Kidney glomerular epithelial cell (primary cell): ENCODE measurements at regions not wholly inside any gene's neighbourhood (a gene's known extent, or its start where the extent isn't known, plus 50 kb on each side); places are given as distances from the start of the nearest gene placed in this dataset.
"Not testable (repeated sequence)": the region's sequence is repeated elsewhere in the genome, so short reads cannot be mapped to it uniquely, and the experiment has no call there.

Experiments used
- DNase-seq: peaks from one replicate; lab custom pipeline; 2025; lab: John Stamatoyannopoulos, UW

DNA sequence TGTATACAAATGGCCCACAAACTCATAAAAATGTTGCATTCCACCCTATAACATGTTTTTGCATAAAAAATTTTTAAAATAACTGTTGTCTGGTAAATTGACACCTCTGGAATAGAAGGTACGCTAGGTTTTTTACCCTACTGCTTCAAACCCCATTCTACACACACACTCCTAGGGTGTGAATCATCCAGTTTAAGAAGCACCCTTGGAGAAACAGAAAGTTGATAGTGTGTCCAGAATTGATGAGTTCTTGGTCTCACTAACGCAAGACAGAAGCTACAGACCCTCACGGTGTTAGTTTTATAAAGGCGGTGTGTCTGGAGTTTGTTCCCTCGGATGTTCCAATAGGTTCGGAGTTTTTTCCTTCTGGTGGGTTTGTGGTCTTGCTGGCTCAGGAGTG, 158.5 kb downstream of the KLRB1 start:
- no peak for DNase-seq

- DNase-seq, result not testable (repeated sequence)
Observed at GRCh38 chr12:9448648-9449047, 159.1 kb downstream of the KLRB1 start.

GRCh38 chr12:9447791-9448614, 159.7 kb downstream of the KLRB1 start:
- peak; percentile 64 for DNase-seq

- not testable (repeated sequence) for DNase-seq
Observed at GRCh38 chr12:9446883-9447761, 160.6 kb downstream of the KLRB1 start.

- DNase-seq, result not testable (repeated sequence)
Observed at GRCh38 chr12:9440428-9440827, 167.3 kb downstream of the KLRB1 start.

GRCh38 chr12:9435682-9436081, 172.0 kb downstream of the KLRB1 start:
- DNase-seq, result not testable (repeated sequence)

DNA sequence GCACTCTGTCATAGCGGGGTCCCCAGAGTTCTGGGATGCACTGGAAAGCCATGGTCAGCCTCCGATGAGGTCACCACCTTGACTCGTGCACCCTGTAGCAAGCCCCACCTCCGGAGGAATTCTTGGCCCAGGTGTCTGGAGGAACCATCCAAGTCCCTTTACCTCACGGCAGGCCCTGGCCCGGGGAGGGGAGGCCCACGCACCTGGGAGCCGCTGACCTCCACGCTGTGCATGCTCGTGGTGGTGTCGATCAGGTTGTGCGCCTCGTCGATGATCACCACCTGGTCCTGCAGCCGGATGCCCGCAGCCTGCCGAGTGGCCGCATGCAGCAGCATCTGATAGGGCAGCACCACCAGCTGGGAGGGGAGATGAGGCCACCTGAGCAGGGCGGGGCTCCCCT, 177.3 kb downstream of the KLRB1 start:
- DNase-seq, result not testable (repeated sequence)

DNA sequence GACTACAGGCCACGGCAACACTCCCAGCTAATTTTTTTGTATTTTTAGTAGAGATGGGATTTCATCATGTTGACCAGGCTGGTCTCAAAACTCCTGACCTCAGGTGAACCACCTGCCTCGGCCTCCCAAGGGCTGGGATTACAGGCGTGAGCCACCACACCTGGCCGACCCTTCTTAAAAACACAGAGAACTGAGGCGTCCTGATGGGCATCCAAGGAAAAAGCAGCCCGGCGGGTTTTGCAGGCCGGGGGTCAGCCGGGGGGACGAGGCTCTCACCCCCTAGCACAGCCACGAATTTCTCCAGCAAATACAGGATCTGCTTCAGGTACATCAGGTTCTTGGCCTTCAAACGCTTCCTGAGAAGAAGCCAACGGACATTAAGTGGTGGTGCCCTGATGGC, 178.9 kb downstream of the KLRB1 start:
- not testable (repeated sequence) for DNase-seq

DNA sequence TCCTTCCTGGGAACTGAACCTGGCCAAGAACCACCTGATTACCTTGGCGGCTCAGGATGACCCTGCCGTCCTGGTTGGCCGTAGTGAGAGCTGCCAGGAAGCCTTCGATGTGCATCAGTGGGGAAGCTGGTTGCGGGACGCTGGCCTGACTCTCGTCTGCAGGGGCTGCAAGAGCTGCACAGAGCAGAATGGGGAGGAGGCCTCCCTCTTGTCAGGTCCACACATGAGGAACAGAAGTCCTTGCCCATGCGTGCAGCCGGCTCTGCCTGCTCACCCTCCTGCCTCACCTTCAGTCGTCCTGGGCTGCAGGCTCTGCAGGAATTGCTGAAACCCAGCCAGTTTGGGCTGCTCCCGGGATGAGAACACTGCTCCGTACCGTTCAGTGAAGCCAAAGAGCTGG, 182.3 kb downstream of the KLRB1 start:
- not testable (repeated sequence) for DNase-seq

DNA sequence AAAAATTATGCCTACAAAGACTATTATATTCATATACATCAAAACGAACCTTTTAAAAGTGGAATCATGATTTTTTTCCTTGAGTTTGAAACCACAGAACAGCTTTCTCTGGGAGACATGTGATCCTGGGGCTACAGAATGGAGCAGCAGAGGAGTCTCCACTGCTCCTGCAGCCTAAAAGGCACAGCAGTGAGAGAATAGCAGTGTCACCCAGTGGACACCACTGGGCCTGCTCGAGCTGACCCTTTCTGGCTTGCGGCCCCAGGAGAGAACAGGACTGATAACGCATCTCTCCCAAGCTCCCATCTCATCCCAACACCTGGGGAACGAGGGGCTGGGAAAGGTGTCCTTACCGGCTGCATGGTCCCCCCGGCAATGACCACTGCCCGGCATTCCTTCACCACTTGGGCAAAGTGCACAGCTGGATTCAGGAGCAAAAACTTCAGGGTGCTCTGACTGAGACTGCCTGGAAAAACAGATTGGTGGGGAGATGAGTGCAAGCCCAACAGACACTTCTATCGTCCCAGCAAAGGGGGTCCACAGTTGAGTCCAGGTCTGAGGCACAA, 183.5 kb downstream of the KLRB1 start:
- not testable (repeated sequence) for DNase-seq

DNA sequence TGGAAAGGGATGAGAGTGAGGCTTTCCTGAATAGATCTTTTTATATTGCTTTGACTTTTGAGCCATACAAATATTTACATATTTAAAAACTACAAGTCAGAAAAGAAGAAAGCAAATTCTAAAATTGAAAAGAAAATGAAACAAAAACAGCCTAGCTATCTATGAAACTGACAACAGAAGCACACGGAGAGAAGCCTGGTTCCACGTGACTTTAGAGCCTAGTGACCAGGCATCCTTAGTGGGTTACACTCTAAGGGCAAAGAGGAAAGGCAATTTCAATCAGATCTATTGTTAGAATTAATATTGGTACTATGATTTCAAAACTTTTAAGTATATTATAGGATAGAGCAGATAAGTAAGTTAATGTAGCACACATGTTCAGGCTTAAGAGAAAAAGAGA, 185.0 kb downstream of the KLRB1 start:
- DNase-seq, result not testable (repeated sequence)

DNA sequence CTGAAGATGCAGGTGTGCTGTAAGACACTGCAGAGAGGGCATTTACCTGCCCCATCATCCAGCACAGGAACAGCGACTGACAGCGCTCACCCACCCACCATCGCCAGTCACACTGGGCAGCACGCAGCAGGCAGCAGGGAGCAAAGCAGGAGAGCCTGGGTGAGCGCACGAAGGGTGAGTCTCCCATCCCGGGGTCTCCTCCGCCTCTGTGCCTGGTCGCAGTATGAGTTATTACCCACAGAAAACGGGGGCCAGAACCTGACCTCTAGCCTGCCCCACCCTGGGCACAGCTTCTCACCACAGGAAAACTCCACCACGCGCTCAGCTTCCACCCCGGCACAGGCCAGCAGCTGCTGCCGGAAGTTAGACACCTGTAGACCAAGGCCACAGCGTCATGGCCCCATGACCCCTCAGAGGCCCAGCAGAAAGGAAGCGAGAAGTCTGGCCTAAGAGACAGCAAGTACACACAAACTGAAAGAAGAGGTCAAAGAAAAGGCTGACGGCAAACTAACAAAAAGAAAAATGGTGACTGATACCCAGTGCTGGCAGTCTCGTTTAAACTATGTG, 186.1 kb downstream of the KLRB1 start:
- not testable (repeated sequence) for DNase-seq

DNA sequence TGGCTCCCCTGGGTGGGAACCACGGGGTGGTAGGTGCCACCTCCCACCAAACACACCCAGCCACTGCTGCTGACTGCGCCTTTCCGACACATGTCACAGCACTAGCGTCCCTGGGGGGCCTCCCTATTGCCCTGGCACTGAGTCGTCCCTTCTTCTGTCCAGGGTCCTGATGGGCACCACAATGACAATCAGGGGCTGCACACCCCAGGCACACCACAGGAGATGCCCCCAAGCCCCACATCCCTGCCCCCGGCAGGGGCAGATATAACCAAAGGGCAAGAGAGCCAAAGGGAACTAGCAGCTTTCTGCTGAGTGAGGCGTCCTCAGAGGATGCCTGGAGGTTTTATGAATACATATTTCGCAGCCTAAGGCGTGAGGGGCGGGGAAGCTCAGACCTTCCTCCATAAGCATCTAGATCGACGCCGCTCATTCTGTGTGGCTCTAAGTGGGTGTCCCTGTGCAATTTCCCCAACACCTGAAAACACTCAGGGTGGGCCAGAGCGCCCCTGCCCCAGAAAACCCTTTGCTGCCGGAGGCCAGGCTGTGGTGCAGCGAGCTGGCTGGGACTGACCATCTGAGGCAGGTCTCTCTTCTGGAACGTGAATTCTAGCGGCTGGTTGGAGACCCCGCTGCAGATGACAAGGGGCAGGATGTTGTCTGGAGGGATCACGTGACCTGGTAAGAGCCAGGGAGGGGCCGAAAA, 186.7 kb downstream of the KLRB1 start:
- DNase-seq, result not testable (repeated sequence)

- DNase-seq, result not testable (repeated sequence)
Observed at GRCh38 chr12:9418669-9419041, 189.1 kb downstream of the KLRB1 start.

DNA sequence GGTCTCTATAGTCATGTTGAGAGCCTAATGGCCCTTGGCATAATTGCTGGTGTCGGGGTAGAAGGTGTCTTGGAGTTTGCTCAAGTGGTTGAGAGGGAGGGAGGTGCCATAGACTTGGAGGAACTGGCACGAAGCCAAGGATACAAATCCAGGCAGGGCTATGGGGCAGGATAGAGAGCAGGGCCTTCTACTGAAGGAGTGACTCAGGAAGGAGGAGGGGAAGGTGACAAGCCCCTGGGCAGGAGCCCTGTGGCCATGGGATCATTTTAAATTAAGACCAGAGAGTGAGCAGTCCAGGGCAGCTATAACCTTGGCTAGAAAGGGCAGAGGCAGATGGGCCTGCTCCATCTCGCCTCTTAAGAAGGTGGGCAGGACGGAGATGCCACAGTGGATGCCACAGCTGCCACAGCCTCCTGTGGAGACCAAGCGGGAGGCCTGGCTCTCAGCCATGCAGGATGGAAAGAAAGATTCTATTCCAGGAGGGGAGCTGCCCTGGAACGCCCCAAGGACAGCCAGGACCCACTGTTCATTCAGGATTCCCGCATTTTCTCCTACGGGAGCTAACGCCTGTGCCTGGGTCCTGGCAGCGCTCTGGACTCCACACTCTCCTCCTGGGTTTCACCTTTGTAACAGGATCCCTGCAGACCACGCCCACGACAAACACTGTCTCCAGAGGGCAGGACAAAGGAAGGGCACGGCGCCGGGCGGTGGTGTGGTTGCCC, 189.6 kb downstream of the KLRB1 start:
- DNase-seq, result not testable (repeated sequence)

DNA sequence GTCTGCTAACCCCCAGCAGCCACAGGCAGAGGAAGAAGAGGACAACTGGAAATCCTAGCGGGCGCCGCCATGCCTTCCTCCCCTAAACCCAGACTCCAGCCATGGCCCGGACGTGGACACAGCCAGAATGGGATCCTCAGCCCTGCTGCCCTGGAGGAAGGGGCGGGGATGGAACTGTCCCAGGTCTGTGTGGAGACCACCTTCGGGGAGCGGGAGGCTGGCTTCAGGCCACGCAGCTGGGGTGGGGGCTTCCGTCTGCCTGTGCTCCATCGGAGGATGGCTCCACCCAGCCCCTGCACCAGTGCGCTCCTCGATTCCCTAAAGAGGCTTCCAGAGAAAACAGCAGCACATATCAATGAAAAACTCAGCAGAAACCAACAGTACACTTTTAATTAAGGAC, 190.4 kb downstream of the KLRB1 start:
- not testable (repeated sequence) for DNase-seq

DNA sequence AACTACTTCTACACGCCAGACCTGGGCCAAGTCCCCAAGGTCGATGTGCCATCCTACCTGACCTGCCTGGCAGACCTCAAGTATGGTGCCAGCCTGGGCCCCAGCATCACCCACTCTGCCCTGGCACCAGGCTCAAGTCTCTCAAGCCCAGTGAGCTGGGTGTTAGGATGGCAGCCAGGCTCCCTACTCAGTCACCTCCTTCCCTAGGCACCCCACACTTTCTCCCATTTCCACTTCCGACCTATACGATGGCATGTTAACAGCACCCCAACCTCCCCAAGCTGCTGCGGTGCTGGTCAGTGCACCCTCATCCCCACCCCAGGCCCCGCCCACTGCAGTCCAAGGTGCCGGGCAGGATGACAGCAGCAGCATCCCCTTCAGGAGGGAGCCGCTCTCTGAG, 191.4 kb downstream of the KLRB1 start:
- not testable (repeated sequence) for DNase-seq

DNA sequence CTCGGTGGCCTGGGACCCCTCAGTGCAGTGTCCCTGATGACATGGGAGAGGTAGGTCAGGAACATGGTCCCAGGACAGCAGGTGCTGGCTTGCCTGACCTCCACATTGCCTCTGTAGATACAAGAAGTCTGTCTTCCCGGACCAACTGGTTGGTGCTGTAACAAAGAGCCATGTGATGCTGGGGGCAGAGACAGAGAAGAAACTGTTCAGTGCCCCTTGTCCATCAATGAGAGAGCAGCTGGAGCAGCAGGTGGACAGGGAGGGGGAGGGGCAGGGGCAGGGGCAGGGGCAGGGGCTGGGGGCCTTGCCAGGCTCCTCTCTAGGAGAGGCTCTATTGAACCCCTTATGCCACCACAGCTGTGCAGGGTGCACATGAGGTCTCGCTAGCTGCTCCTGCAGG, 191.8 kb downstream of the KLRB1 start:
- DNase-seq, result not testable (repeated sequence)

DNA sequence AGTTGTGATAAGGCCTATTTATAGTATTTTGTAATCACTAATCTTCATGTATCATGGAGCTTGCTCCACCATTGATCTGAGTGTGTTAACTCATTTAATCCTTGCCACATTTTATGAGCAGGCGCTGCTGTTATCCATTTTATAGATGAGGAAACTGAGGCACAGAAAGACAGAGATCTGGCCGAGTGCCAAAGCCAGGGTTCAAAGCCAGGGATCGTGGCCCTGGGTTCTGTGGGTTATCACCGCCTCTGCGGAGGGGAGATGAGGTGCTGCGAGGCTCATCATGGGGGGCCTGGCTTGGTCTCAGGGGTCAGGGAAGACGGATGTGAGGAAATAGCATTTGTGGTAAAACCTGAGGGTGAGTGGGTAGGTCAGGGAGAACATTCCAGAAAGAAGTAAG, 193.9 kb downstream of the KLRB1 start:
- not testable (repeated sequence) for DNase-seq

DNA sequence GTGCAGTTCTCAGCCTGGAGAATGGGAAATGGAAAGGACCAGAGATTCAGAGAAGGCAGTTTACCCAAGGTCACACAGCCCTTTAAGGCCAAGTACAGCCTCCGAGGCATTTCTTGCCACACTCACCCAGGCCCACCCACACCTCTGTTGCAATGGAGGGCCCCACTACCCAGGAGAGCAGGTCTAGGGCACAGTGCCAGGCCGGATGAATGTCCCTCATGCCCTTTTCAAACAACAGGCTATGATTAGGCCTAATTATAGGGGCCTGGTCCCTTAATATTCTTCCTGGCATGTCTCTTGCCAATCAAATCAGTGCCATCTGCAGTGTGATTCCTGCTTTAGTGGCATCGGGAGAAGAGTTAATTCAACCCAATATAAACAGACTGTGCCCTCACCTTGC, 195.3 kb downstream of the KLRB1 start:
- DNase-seq, result not testable (repeated sequence)
